ENCODE measurements at regions not wholly inside any gene's neighbourhood (a gene's known extent, or its start where the extent isn't known, plus 50 kb on each side); places are given as distances from the start of the nearest gene placed in this dataset.

DNA sequence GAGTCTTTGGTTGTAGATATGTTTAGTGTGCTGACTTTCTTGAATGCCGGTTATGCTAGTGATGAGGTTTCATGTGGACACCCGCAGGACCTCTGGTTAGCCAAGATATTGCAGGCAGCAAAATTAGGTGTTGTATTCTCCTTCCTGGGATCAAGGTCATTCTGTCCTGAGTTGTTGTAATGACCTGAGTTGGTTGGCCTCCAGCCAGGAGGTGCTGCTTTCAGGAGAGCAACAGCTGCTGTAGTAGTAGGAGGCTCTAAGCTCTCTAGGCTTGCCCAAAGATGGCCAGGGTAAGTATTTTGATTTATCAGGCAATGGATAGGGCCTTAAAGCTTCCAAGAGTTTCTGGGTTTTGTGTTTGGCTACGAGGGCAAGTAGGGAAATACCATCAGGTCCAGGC is 56.0 kb upstream of the BDKRB2 start:
- Histone ChIP-seq H3K4me3 (no peak overlapping the region), H3K9me3 (ENCODE audit: control insufficient read depth in 4 of 4, insufficient read depth in 3 of 4, low read length in 3 of 4) (peaks cover 0 to 2% (median 0%) of the 10 kb centered on the region in 4 donors), H3K27ac (ENCODE audit: low read depth in 1 of 2, low read length in 1 of 2) (no peak overlapping the region), H3K36me3 (ENCODE audit: control insufficient read depth in 4 of 4, insufficient read depth in 4 of 4, low read length in 4 of 4) (no peaks in the 10 kb centered on the region), H3K9ac (ENCODE audit: insufficient read depth in 1 of 2, low read length in 2 of 2) (no peak overlapping the region), H3K4me1 (ENCODE audit: control insufficient read depth in 5 of 5, insufficient read depth in 5 of 5, low read length in 5 of 5) (peaks cover 0 to 2% (median 0%) of the 10 kb centered on the region in 5 donors), H3K27me3 (ENCODE audit: control insufficient read depth in 3 of 3, insufficient read depth in 3 of 3, low read length in 2 of 3) (no peaks in the 10 kb centered on the region)
- 87 to 94% methylated on average over 3 of the region's 3 CpGs for WGBS, 2 donors
- ATAC-seq (ENCODE audit: insufficient read depth, low FRiP score) (no peak), DNase-seq (no peak)
- TF ChIP-seq, protein P1, sequence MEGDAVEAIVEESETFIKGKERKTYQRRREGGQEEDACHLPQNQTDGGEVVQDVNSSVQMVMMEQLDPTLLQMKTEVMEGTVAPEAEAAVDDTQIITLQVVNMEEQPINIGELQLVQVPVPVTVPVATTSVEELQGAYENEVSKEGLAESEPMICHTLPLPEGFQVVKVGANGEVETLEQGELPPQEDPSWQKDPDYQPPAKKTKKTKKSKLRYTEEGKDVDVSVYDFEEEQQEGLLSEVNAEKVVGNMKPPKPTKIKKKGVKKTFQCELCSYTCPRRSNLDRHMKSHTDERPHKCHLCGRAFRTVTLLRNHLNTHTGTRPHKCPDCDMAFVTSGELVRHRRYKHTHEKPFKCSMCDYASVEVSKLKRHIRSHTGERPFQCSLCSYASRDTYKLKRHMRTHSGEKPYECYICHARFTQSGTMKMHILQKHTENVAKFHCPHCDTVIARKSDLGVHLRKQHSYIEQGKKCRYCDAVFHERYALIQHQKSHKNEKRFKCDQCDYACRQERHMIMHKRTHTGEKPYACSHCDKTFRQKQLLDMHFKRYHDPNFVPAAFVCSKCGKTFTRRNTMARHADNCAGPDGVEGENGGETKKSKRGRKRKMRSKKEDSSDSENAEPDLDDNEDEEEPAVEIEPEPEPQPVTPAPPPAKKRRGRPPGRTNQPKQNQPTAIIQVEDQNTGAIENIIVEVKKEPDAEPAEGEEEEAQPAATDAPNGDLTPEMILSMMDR (IDR thresholded peaks at IDR 0.05; ENCODE audit: control extremely low read depth, extremely low read depth), result no peak

DNA sequence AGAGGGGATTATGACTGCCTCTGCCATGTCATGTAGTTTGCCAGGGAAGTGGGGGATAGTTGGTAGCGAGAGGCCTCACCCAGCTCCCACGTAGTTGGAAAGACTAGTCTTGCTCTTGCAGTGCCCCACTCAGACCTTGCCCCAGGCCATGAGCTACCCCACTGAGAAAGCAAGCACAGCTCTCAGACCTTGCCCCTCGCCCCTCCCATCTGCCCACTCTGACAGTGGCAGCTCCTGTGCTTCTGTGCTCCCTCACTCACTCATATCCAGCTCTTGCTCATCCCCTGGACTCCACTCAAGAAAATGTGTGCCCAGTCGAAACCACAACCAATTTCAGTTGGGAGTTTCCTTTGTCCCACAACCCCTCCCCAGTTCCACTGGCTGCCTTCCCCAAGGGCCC is 55.5 kb upstream of the BDKRB2 start:
- H3K4me1 ChIP-seq (ENCODE audit: control insufficient read depth in 5 of 5, insufficient read depth in 5 of 5, low read length in 5 of 5), result peaks cover 0 to 2% (median 0%) of the 10 kb centered on the region in 5 donors
- H3K4me3 ChIP-seq, result no peak overlapping the region
- 83 to 91% methylated on average over 4 of the region's 4 CpGs for WGBS, 2 donors
- no peaks in the 10 kb centered on the region for H3K36me3 ChIP-seq (ENCODE audit: control insufficient read depth in 4 of 4, insufficient read depth in 4 of 4, low read length in 4 of 4)
- H3K27ac ChIP-seq (ENCODE audit: low read depth in 1 of 2, low read length in 1 of 2), result no peak overlapping the region
- ATAC-seq (ENCODE audit: insufficient read depth, low FRiP score) (no peak), DNase-seq (no peak)
- peaks cover 0 to 2% (median 0%) of the 10 kb centered on the region in 4 donors for H3K9me3 ChIP-seq (ENCODE audit: control insufficient read depth in 4 of 4, insufficient read depth in 3 of 4, low read length in 3 of 4)
- H3K9ac ChIP-seq (ENCODE audit: insufficient read depth in 1 of 2, low read length in 2 of 2), result no peak overlapping the region
- TF ChIP-seq, protein P1 (IDR thresholded peaks at IDR 0.05; ENCODE audit: control extremely low read depth, extremely low read depth), result no peak
- no peaks in the 10 kb centered on the region for H3K27me3 ChIP-seq (ENCODE audit: control insufficient read depth in 3 of 3, insufficient read depth in 3 of 3, low read length in 2 of 3)

DNA sequence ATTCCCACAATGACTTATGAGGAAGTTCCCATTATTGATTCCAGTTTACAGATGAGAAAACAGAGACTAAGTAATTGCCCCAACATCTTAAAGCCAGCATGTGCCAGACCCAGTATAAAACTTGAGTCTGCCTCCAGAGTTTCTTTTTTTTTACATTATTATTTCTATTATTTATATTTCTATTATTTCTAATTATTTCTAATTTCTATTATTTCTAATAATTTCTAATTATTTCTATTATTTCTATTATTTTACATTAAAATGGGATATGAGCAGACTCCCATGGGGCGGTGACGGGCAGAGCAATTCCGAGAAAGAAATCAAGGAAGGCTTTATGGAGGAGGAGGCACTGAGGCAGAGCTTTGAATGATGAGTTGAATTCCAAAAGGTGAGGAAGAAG is 54.4 kb upstream of the BDKRB2 start:
- Histone ChIP-seq H3K27me3 (ENCODE audit: control insufficient read depth in 3 of 3, insufficient read depth in 3 of 3, low read length in 2 of 3) (no peaks in the 10 kb centered on the region), H3K36me3 (ENCODE audit: control insufficient read depth in 4 of 4, insufficient read depth in 4 of 4, low read length in 4 of 4) (no peaks in the 10 kb centered on the region), H3K4me1 (ENCODE audit: control insufficient read depth in 5 of 5, insufficient read depth in 5 of 5, low read length in 5 of 5) (peaks cover 0 to 2% (median 0%) of the 10 kb centered on the region in 5 donors), H3K9ac (ENCODE audit: insufficient read depth in 1 of 2, low read length in 2 of 2) (no peak overlapping the region), H3K27ac (ENCODE audit: low read depth in 1 of 2, low read length in 1 of 2) (no peak overlapping the region), H3K9me3 (ENCODE audit: control insufficient read depth in 4 of 4, insufficient read depth in 3 of 4, low read length in 3 of 4) (peaks cover 0 to 2% (median 0%) of the 10 kb centered on the region in 4 donors), H3K4me3 (no peak overlapping the region)
- ATAC-seq (ENCODE audit: insufficient read depth, low FRiP score), result no peak
- WGBS, 2 donors, result 63 to 83% methylated on average over 3 of the region's 3 CpGs
- TF ChIP-seq, protein P1 (IDR thresholded peaks at IDR 0.05; ENCODE audit: control extremely low read depth, extremely low read depth), result no peak
- no peak for DNase-seq

DNA sequence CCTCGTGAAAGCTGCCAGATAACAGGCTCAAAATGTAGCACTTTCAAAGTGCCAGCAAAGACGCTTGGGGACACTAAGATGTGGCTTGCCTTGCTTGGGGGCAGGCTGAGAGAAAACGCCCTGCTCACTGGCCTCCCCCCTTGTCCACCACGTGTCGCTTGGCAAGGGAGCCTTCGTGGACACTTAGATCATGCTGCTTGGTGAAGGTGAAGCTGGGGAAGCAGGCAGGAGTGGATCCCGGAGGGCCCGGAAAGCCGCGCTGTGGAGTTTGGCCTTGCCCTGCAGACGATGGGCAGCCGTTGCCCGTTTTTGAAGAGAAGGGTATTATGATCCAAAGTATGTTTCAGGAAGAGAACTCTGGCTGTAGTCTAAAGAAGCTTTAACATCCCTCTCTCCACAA is 53.4 kb upstream of the BDKRB2 start:
- Histone ChIP-seq H3K27ac (ENCODE audit: low read depth in 1 of 2, low read length in 1 of 2) (no peak overlapping the region), H3K4me3 (no peak overlapping the region), H3K27me3 (ENCODE audit: control insufficient read depth in 3 of 3, insufficient read depth in 3 of 3, low read length in 2 of 3) (no peaks in the 10 kb centered on the region), H3K4me1 (ENCODE audit: control insufficient read depth in 5 of 5, insufficient read depth in 5 of 5, low read length in 5 of 5) (peaks cover 0 to under 1% (median 0%) of the 10 kb centered on the region in 5 donors), H3K9ac (ENCODE audit: insufficient read depth in 1 of 2, low read length in 2 of 2) (no peak overlapping the region), H3K36me3 (ENCODE audit: control insufficient read depth in 4 of 4, insufficient read depth in 4 of 4, low read length in 4 of 4) (no peaks in the 10 kb centered on the region), H3K9me3 (ENCODE audit: control insufficient read depth in 4 of 4, insufficient read depth in 3 of 4, low read length in 3 of 4) (peaks cover 0 to 2% (median 0%) of the 10 kb centered on the region in 4 donors)
- ATAC-seq (ENCODE audit: insufficient read depth, low FRiP score) (no peak), DNase-seq (no peak)
- 71% methylated on average over 13 of the region's 13 CpGs for WGBS, 2 donors
- TF ChIP-seq, protein P1 (IDR thresholded peaks at IDR 0.05; ENCODE audit: control extremely low read depth, extremely low read depth), result no peak
